ENCODE measurements at regions not wholly inside any gene's neighbourhood (a gene's known extent, or its start where the extent isn't known, plus 50 kb on each side); places are given as distances from the start of the nearest gene placed in this dataset.

- Histone ChIP-seq H3K36me3 (ENCODE audit: insufficient read depth) (no peaks in the 10 kb centered on the region), H3K4me1 (ENCODE audit: low read depth, poor library complexity, severe bottlenecking) (no peaks in the 10 kb centered on the region), H3K4me3 (IDR thresholded peaks at IDR 0.05; ENCODE audit: insufficient read depth, low read depth, low read length) (no peak overlapping the region), H3K27ac (no peak overlapping the region), H4K20me1 (ENCODE audit: insufficient read depth) (no peaks in the 10 kb centered on the region), H2AFZ (ENCODE audit: low read depth) (no peak overlapping the region), H3K79me2 (ENCODE audit: insufficient read depth, low read depth) (no peaks in the 10 kb centered on the region), H3K9ac (no peak overlapping the region), H3K4me2 (no peak overlapping the region), H3K27me3 (ENCODE audit: insufficient read depth, low read depth) (no peaks in the 10 kb centered on the region)
- TF ChIP-seq CTCF (conservative IDR thresholded peaks at IDR 0.05; ENCODE audit: low read depth, low read length), result no peak
Measured at GRCh38 chr1:69373520-69373919, 194.2 kb upstream of the LRRC7 start.

- no peak overlapping the region for H3K4me3 ChIP-seq (IDR thresholded peaks at IDR 0.05; ENCODE audit: insufficient read depth, low read depth, low read length)
- no peaks in the 10 kb centered on the region for H3K36me3 ChIP-seq (ENCODE audit: insufficient read depth)
- no peaks in the 10 kb centered on the region for H3K27me3 ChIP-seq (ENCODE audit: insufficient read depth, low read depth)
- no peak overlapping the region for H2AFZ ChIP-seq (ENCODE audit: low read depth)
- H4K20me1 ChIP-seq (ENCODE audit: insufficient read depth), result no peaks in the 10 kb centered on the region
- H3K79me2 ChIP-seq (ENCODE audit: insufficient read depth, low read depth), result no peaks in the 10 kb centered on the region
- TF ChIP-seq CTCF (conservative IDR thresholded peaks at IDR 0.05; ENCODE audit: low read depth, low read length), result no peak
- no peak overlapping the region for H3K27ac ChIP-seq
- H3K9ac ChIP-seq, result no peak overlapping the region
- no peak overlapping the region for H3K4me2 ChIP-seq
- no peaks in the 10 kb centered on the region for H3K4me1 ChIP-seq (ENCODE audit: low read depth, poor library complexity, severe bottlenecking)
Measured at GRCh38 chr1:69376408-69376807, 191.3 kb upstream of the LRRC7 start.

- TF ChIP-seq CTCF (conservative IDR thresholded peaks at IDR 0.05; ENCODE audit: low read depth, low read length), result no peak
- no peak overlapping the region for H3K4me2 ChIP-seq
- no peaks in the 10 kb centered on the region for H3K36me3 ChIP-seq (ENCODE audit: insufficient read depth)
- no peaks in the 10 kb centered on the region for H3K27me3 ChIP-seq (ENCODE audit: insufficient read depth, low read depth)
- no peak overlapping the region for H3K4me3 ChIP-seq (IDR thresholded peaks at IDR 0.05; ENCODE audit: insufficient read depth, low read depth, low read length)
- no peaks in the 10 kb centered on the region for H3K79me2 ChIP-seq (ENCODE audit: insufficient read depth, low read depth)
- H3K27ac ChIP-seq, result no peak overlapping the region
- H4K20me1 ChIP-seq (ENCODE audit: insufficient read depth), result no peaks in the 10 kb centered on the region
- H3K4me1 ChIP-seq (ENCODE audit: low read depth, poor library complexity, severe bottlenecking), result no peaks in the 10 kb centered on the region
- H2AFZ ChIP-seq (ENCODE audit: low read depth), result no peak overlapping the region
- H3K9ac ChIP-seq, result no peak overlapping the region
Measured at GRCh38 chr1:69377507-69377906, 190.2 kb upstream of the LRRC7 start.

- TF ChIP-seq CTCF (conservative IDR thresholded peaks at IDR 0.05; ENCODE audit: low read depth, low read length), result no peak
- Histone ChIP-seq H3K9ac (no peak overlapping the region), H3K4me3 (IDR thresholded peaks at IDR 0.05; ENCODE audit: insufficient read depth, low read depth, low read length) (no peak overlapping the region), H3K27ac (no peak overlapping the region), H3K79me2 (ENCODE audit: insufficient read depth, low read depth) (no peaks in the 10 kb centered on the region), H3K4me1 (ENCODE audit: low read depth, poor library complexity, severe bottlenecking) (no peaks in the 10 kb centered on the region), H3K27me3 (ENCODE audit: insufficient read depth, low read depth) (no peaks in the 10 kb centered on the region), H3K4me2 (no peak overlapping the region), H2AFZ (ENCODE audit: low read depth) (no peak overlapping the region), H3K36me3 (ENCODE audit: insufficient read depth) (no peaks in the 10 kb centered on the region), H4K20me1 (ENCODE audit: insufficient read depth) (no peaks in the 10 kb centered on the region)
Measured at GRCh38 chr1:69388044-69388443, 179.7 kb upstream of the LRRC7 start.

- no peak for TF ChIP-seq CTCF (conservative IDR thresholded peaks at IDR 0.05; ENCODE audit: low read depth, low read length)
- Histone ChIP-seq H3K27ac (no peak overlapping the region), H3K27me3 (ENCODE audit: insufficient read depth, low read depth) (no peaks in the 10 kb centered on the region), H2AFZ (ENCODE audit: low read depth) (no peak overlapping the region), H3K4me1 (ENCODE audit: low read depth, poor library complexity, severe bottlenecking) (no peaks in the 10 kb centered on the region), H3K36me3 (ENCODE audit: insufficient read depth) (no peaks in the 10 kb centered on the region), H3K9ac (no peak overlapping the region), H3K79me2 (ENCODE audit: insufficient read depth, low read depth) (no peaks in the 10 kb centered on the region), H4K20me1 (ENCODE audit: insufficient read depth) (no peaks in the 10 kb centered on the region), H3K4me3 (IDR thresholded peaks at IDR 0.05; ENCODE audit: insufficient read depth, low read depth, low read length) (no peak overlapping the region), H3K4me2 (no peak overlapping the region)
Measured at GRCh38 chr1:69400128-69400527, 167.6 kb upstream of the LRRC7 start.
